ENCODE measurements at regions not wholly inside any gene's neighbourhood (a gene's known extent, or its start where the extent isn't known, plus 50 kb on each side); places are given as distances from the start of the nearest gene placed in this dataset.
A peak's percentile ranks its signal among the peaks of the same experiment; 100 is the strongest.
"Not testable (repeated sequence)": the region's sequence is repeated elsewhere in the genome, so short reads cannot be mapped to it uniquely, and the experiment has no call there.

GRCh38 chr4:59759082-59759825 is 1440.9 kb upstream of the ADGRL3 start:
- peak; percentile 43 for DNase-seq

- no peak for DNase-seq
These were observed 1437.8 kb upstream of the ADGRL3 start for GRCh38 chr4:59762344-59762743.

- no peak for DNase-seq
These were observed 1429.4 kb upstream of the ADGRL3 start for GRCh38 chr4:59770601-59771264.

- DNase-seq: no peak
These were observed 1427.4 kb upstream of the ADGRL3 start for GRCh38 chr4:59772641-59773139.

GRCh38 chr4:59780271-59780670 is 1419.9 kb upstream of the ADGRL3 start:
- DNase-seq: not testable (repeated sequence)

GRCh38 chr4:59805176-59805575 is 1395.0 kb upstream of the ADGRL3 start:
- no peak for DNase-seq

GRCh38 chr4:59814402-59815010 is 1385.6 kb upstream of the ADGRL3 start:
- DNase-seq: no peak

GRCh38 chr4:59818656-59819055 is 1381.5 kb upstream of the ADGRL3 start:
- no peak for DNase-seq

GRCh38 chr4:59823311-59823710 is 1376.8 kb upstream of the ADGRL3 start:
- DNase-seq: no peak

- DNase-seq: no peak
These were observed 1375.0 kb upstream of the ADGRL3 start for GRCh38 chr4:59825104-59825503.

- DNase-seq: no peak
These were observed 1368.4 kb upstream of the ADGRL3 start for GRCh38 chr4:59831746-59832145.

GRCh38 chr4:59834943-59835342 is 1365.2 kb upstream of the ADGRL3 start:
- DNase-seq: no peak

GRCh38 chr4:59837751-59838150 is 1362.4 kb upstream of the ADGRL3 start:
- no peak for DNase-seq

GRCh38 chr4:59838236-59838635 is 1361.9 kb upstream of the ADGRL3 start:
- no peak for DNase-seq

- DNase-seq: no peak
These were observed 1358.4 kb upstream of the ADGRL3 start for GRCh38 chr4:59841698-59842097.

GRCh38 chr4:59848457-59848856 is 1351.7 kb upstream of the ADGRL3 start:
- no peak for DNase-seq

GRCh38 chr4:59855630-59856352 is 1344.3 kb upstream of the ADGRL3 start:
- peak; percentile 58 for DNase-seq

- no peak for DNase-seq
These were observed 1331.1 kb upstream of the ADGRL3 start for GRCh38 chr4:59869056-59869455.

GRCh38 chr4:59869559-59869958 is 1330.6 kb upstream of the ADGRL3 start:
- no peak for DNase-seq

- no peak for DNase-seq
These were observed 1318.5 kb upstream of the ADGRL3 start for GRCh38 chr4:59881632-59882031.

- peak; percentile 85 for DNase-seq
These were observed 1295.8 kb upstream of the ADGRL3 start for GRCh38 chr4:59904331-59904730.

GRCh38 chr4:59920416-59920815 is 1279.7 kb upstream of the ADGRL3 start:
- no peak for DNase-seq

- DNase-seq: no peak
These were observed 1274.8 kb upstream of the ADGRL3 start for GRCh38 chr4:59925290-59925689.

Data from islet precursor cell (in vitro differentiated cells).